Loucy (cell line): ENCODE measurements at regions not wholly inside any gene's neighbourhood (a gene's known extent, or its start where the extent isn't known, plus 50 kb on each side); places are given as distances from the start of the nearest gene placed in this dataset.

Source experiments
- CTCF ChIP-seq: fragments of 200-600 bp; sonication (generic); conservative IDR thresholded peaks from 2 replicates; pipeline ENCODE4 v1.5.1; 2014; ENCODE audit warnings: mild to moderate bottlenecking, antibody characterized with exemption, low read length
- EZH2phosphoT487 ChIP-seq: fragments of 200-600 bp; IDR thresholded peaks from 2 replicates; pipeline ENCODE4 v1.6.1; 2018; ENCODE audit warnings: antibody characterized with exemption, mild to moderate bottlenecking, moderate library complexity, borderline replicate concordance

- TF ChIP-seq CTCF (no peak), EZH2phosphoT487 (no peak)
These were observed 243.6 kb downstream of the TMEM182 start for GRCh38 chr2:103005393-103005792.
